Right atrium auricular region (tissue), 2 donors: ENCODE measurements at regions not wholly inside any gene's neighbourhood (a gene's known extent, or its start where the extent isn't known, plus 50 kb on each side); places are given as distances from the start of the nearest gene placed in this dataset.

ENCODE experiments used
- DNase-seq: peaks from one replicate; pipeline ENCODE4 v3.0.0-alpha.2; 2019; ENCODE audit warnings: low spot score
- H3K27ac ChIP-seq, 2 donors: fragments of 200-600 bp; sonication (generic); 1 replicate in 1 of 2; 2 replicates in 1 of 2; pipeline ENCODE4 v1.5.1; 2016 to 2019
- H3K27me3 ChIP-seq, 2 donors: fragments of 200-600 bp; sonication (generic); one replicate each; pipeline versions ENCODE4 v1.5.1 to v1.6.0; 2017 to 2019
- H3K36me3 ChIP-seq: fragments of 200-600 bp; sonication (generic); one replicate; pipeline ENCODE4 v1.5.1; 2016
- H3K4me1 ChIP-seq, 2 donors: fragments of 200-600 bp; sonication (generic); one replicate each; pipeline versions ENCODE4 v1.5.1 to v1.6.0; 2017 to 2019
- H3K4me3 ChIP-seq, 2 donors: fragments of 200-600 bp; sonication (generic); 1 replicate in 1 of 2; 2 replicates in 1 of 2; pipeline ENCODE4 v1.5.1; 2017 to 2019; ENCODE audit warnings: mild to moderate bottlenecking in 1 of 2, moderate library complexity in 1 of 2
- H3K9me3 ChIP-seq, 2 donors: fragments of 200-600 bp; sonication (generic); one replicate each; pipeline ENCODE4 v1.5.1; 2019
- CTCF ChIP-seq, 2 donors: fragments of 200-600 bp; sonication (generic); IDR thresholded peaks; one replicate each; pipeline ENCODE4 v1.5.1; 2019; ENCODE audit warnings: antibody characterized with exemption in 2 of 2

- Histone ChIP-seq H3K9me3 (no peaks in the 10 kb centered on the region), H3K27me3 (no peaks in the 10 kb centered on the region), H3K36me3 (no peaks in the 10 kb centered on the region), H3K4me1 (peaks cover 0 to 30% of the 10 kb centered on the region in 2 donors), H3K4me3 (peak overlapping the region; percentile 19 to 55), H3K27ac (peak overlapping the region; percentile 91 to 92)
- no peak for DNase-seq
- TF ChIP-seq CTCF (IDR thresholded peaks at IDR 0.05): no peak
Measured at GRCh38 chr22:23522623-23523251, 57.4 kb downstream of the IGLL1 start.

GRCh38 chr22:23521441-23522113 is 58.5 kb downstream of the IGLL1 start:
- peak; percentile 91 for DNase-seq
- no peaks in the 10 kb centered on the region for H3K36me3 ChIP-seq

GRCh38 chr22:23520863-23521440 is 59.1 kb downstream of the IGLL1 start:
- Histone ChIP-seq H3K4me3 (peak overlapping the region; percentile 39 to 55), H3K27me3 (no peaks in the 10 kb centered on the region), H3K9me3 (no peaks in the 10 kb centered on the region), H3K36me3 (no peaks in the 10 kb centered on the region), H3K27ac (peak overlapping the region; percentile 91 to 92), H3K4me1 (peaks cover 0 to 30% of the 10 kb centered on the region in 2 donors)
- TF ChIP-seq CTCF (IDR thresholded peaks at IDR 0.05): no peak
- no peak for DNase-seq

More at GRCh38 chr22:23521441-23522113, 58.5 kb downstream of the IGLL1 start:
- Histone ChIP-seq H3K9me3 (no peaks in the 10 kb centered on the region), H3K27ac (peak overlapping the region; percentile 91 to 92), H3K27me3 (no peaks in the 10 kb centered on the region), H3K4me3 (peak overlapping the region; percentile 39 to 55), H3K4me1 (peaks cover 0 to 30% of the 10 kb centered on the region in 2 donors)
- no peak for TF ChIP-seq CTCF (IDR thresholded peaks at IDR 0.05)

- TF ChIP-seq CTCF (IDR thresholded peaks at IDR 0.05): no peak
- peak overlapping the region in 1 of 2 donors; percentile 92 for H3K27ac ChIP-seq
- H3K9me3 ChIP-seq: no peaks in the 10 kb centered on the region
- no peak for DNase-seq
- H3K4me3 ChIP-seq: no peak overlapping the region
- no peaks in the 10 kb centered on the region for H3K36me3 ChIP-seq
- peaks cover 0 to 30% of the 10 kb centered on the region in 2 donors for H3K4me1 ChIP-seq
- H3K27me3 ChIP-seq: no peaks in the 10 kb centered on the region
Measured at GRCh38 chr22:23519442-23520157, 60.5 kb downstream of the IGLL1 start.

DNA sequence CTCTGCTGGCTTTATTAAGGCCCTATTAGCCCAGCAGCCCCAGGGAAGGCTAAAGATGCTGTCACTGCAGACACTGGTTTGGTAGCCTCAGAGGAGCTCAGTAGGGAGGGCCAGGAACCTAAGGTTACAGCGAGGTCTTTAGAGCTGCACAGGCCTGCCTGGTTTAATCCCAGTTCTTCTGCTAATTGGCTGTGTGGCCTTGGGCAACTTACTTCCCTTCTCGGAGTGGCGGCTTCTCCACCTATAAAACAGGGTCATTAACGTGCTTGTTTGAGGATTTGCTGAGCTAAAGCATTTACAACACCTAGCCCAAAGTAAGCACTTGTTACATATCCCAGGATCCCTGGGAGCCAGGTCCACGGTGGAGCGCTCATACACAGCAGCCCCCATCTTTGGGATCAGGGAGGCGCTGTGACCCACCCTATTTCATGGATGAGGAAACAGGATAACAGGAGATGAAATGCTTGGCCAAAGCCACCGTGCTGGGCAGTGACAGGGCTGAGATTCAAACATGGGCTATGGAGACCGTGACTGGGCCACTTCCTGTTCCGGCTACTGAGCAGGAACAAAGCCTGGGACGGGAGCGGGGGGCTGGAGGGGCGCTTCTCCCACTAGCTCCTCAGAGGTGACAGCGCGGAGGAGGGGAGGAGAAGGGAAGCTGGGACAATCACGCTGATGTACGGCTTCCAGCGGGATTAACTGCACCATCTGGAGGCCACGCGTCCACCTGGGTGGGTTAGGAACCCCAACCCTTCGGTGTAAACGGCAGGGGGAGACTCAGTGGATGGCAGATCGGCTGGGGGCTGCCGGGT is 61.5 kb downstream of the IGLL1 start:
- Histone ChIP-seq H3K4me1 (peaks cover 0 to 30% of the 10 kb centered on the region in 2 donors), H3K4me3 (no peak overlapping the region), H3K36me3 (no peaks in the 10 kb centered on the region), H3K27ac (no peak overlapping the region), H3K9me3 (no peaks in the 10 kb centered on the region), H3K27me3 (no peaks in the 10 kb centered on the region)
- TF ChIP-seq CTCF (IDR thresholded peaks at IDR 0.05): no peak
- no peak for DNase-seq
